GM23338 (cell line): ENCODE measurements at regions not wholly inside any gene's neighbourhood (a gene's known extent, or its start where the extent isn't known, plus 50 kb on each side); places are given as distances from the start of the nearest gene placed in this dataset.

Source experiments
- ATAC-seq: fragments of 200-7000 bp; cut with Tn5 transposase; 3 replicates; pipeline ENCODE4 v1.9.1; 2020
- DNase-seq: peaks from one replicate; pipeline ENCODE4 v3.0.0-alpha.2; 2015; ENCODE audit warnings: low spot score
- H2AFZ ChIP-seq: fragments of 200-600 bp; sonication (generic); 2 replicates; pipeline ENCODE4 v1.8.0; 2016; ENCODE audit warnings: antibody characterized with exemption, mild to moderate bottlenecking, moderate library complexity
- H3F3A ChIP-seq: fragments of 200-600 bp; sonication (generic); replicated peaks from 2 replicates; pipeline ENCODE4 v1.8.0; 2017; ENCODE audit warnings: antibody characterized with exemption, mixed run types, low read depth
- H3K27ac ChIP-seq: fragments of 200-600 bp; sonication (generic); 2 replicates; pipeline ENCODE4 v1.6.1; 2016; ENCODE audit warnings: low read depth
- H3K27me3 ChIP-seq: fragments of 200-600 bp; sonication (generic); 2 replicates; pipeline ENCODE4 v1.8.0; 2016; ENCODE audit warnings: mild to moderate bottlenecking, mixed run types, moderate library complexity; ENCODE audit not compliant: insufficient read depth
- H3K36me3 ChIP-seq: fragments of 200-600 bp; sonication (generic); 2 replicates; pipeline ENCODE4 v1.8.0; 2016; ENCODE audit warnings: mild to moderate bottlenecking; ENCODE audit not compliant: insufficient read depth
- H3K4me1 ChIP-seq: fragments of 200-600 bp; sonication (generic); 2 replicates; pipeline ENCODE4 v1.8.0; 2016; ENCODE audit warnings: mild to moderate bottlenecking, moderate library complexity; ENCODE audit not compliant: insufficient read depth
- H3K4me2 ChIP-seq: fragments of 200-600 bp; sonication (generic); 2 replicates; pipeline ENCODE4 v1.7.1; 2017; ENCODE audit warnings: mixed run types
- H3K4me3 ChIP-seq: fragments of 200-600 bp; sonication (generic); 2 replicates; pipeline ENCODE4 v1.6.1; 2016; ENCODE audit warnings: mixed run types
- H3K79me2 ChIP-seq: fragments of 200-600 bp; sonication (generic); replicated peaks from 2 replicates; pipeline ENCODE4 v1.8.0; 2017; ENCODE audit warnings: mild to moderate bottlenecking; ENCODE audit not compliant: insufficient read depth
- H3K9me2 ChIP-seq: fragments of 200-600 bp; sonication (generic); 2 replicates; pipeline ENCODE4 v1.8.0; 2017; ENCODE audit not compliant: insufficient read depth
- H4K20me1 ChIP-seq: fragments of 200-600 bp; sonication (generic); replicated peaks from 2 replicates; pipeline ENCODE4 v1.8.0; 2017; ENCODE audit warnings: mild to moderate bottlenecking; ENCODE audit not compliant: insufficient read depth
- H3K27ac Mint-ChIP-seq: 2 replicates; pipeline ENCODE4 v1.8.0; 2020; ENCODE audit warnings: inconsistent platforms, mild to moderate bottlenecking, moderate library complexity, mixed read lengths
- H3K27me3 Mint-ChIP-seq: 3 replicates; pipeline ENCODE4 v1.8.0; 2022; ENCODE audit warnings: low read depth, mild to moderate bottlenecking, moderate library complexity, mixed read lengths, inconsistent platforms; ENCODE audit not compliant: insufficient read depth, poor library complexity
- H3K36me3 Mint-ChIP-seq: 3 replicates; pipeline ENCODE4 v1.8.0; 2021; ENCODE audit warnings: low read depth, mild to moderate bottlenecking, inconsistent platforms, moderate library complexity, mixed read lengths
- H3K4me1 Mint-ChIP-seq: 3 replicates; pipeline ENCODE4 v1.8.0; 2020; ENCODE audit warnings: mild to moderate bottlenecking, inconsistent platforms, mixed read lengths
- H3K4me3 Mint-ChIP-seq: 3 replicates; pipeline ENCODE4 v1.8.0; 2021; ENCODE audit warnings: moderate library complexity, mild to moderate bottlenecking, inconsistent platforms, mixed read lengths
- H3K9me3 Mint-ChIP-seq: 3 replicates; pipeline ENCODE4 v1.8.0; 2020; ENCODE audit warnings: moderate library complexity, mild to moderate bottlenecking, inconsistent platforms, mixed read lengths
- CREB1 ChIP-seq: fragments of 250-450 bp; sonication (Bioruptor Pico); IDR thresholded peaks from 2 replicates; pipeline ENCODE4 v1.5.0; 2020; ENCODE audit warnings: low read depth, mild to moderate bottlenecking, moderate library complexity
- CTCF ChIP-seq, 2 experiments: fragments of 200-600 bp in 1 of 2; sonication (generic) in 1 of 2; conservative IDR thresholded peaks; 2 replicates each; pipeline versions ENCODE4 v1.5.1 to v1.6.1; 2016 to 2017; ENCODE audit warnings: antibody characterized with exemption in 2 of 2, low read depth in 2 of 2, mild to moderate bottlenecking in 2 of 2, moderate library complexity in 1 of 2
- ETS1 ChIP-seq: IDR thresholded peaks from 2 replicates; pipeline ENCODE4 v1.6.1; 2016; ENCODE audit warnings: antibody characterized with exemption
- EZH2 ChIP-seq: fragments of 200-600 bp; sonication (generic); IDR thresholded peaks from one replicate; pipeline ENCODE4 v1.8.0; 2017; ENCODE audit warnings: antibody characterized with exemption, mild to moderate bottlenecking, low read depth; ENCODE audit not compliant: unreplicated experiment
- EZH2phosphoT487 ChIP-seq: fragments of 200-600 bp; sonication (generic); IDR thresholded peaks from one replicate; pipeline ENCODE4 v1.8.1; 2018; ENCODE audit warnings: antibody characterized with exemption; ENCODE audit not compliant: unreplicated experiment
- NANOG ChIP-seq: IDR thresholded peaks from 2 replicates; pipeline ENCODE4 v1.6.1; 2016; ENCODE audit warnings: antibody characterized with exemption, borderline replicate concordance
- POLR2AphosphoS5 ChIP-seq: IDR thresholded peaks from 2 replicates; pipeline ENCODE4 v1.6.1; 2016; ENCODE audit warnings: antibody characterized with exemption, low read depth
- STAT1 ChIP-seq: IDR thresholded peaks from one replicate; pipeline ENCODE4 v1.6.1; 2016; ENCODE audit warnings: antibody characterized with exemption; ENCODE audit not compliant: unreplicated experiment
- ZNF331 ChIP-seq: fragments of 250-450 bp; sonication (Bioruptor Pico); IDR thresholded peaks from 2 replicates; pipeline ENCODE4 v1.5.0; 2020; ENCODE audit warnings: low read depth, mild to moderate bottlenecking, moderate library complexity
- ZNF462 ChIP-seq: fragments of 250-450 bp; sonication (Bioruptor Pico); IDR thresholded peaks from 2 replicates; pipeline ENCODE4 v1.5.0; 2020; ENCODE audit warnings: mild to moderate bottlenecking, moderate library complexity

- TF ChIP-seq CTCF (conservative IDR thresholded peaks at IDR 0.05; ENCODE audit: low read depth in 2 of 2) (no peak), NANOG (no peak), EZH2phosphoT487 (no peak)
Observed at GRCh38 chr5:157934600-157934999, 75.7 kb upstream of the CLINT1 start (continued).

- Mint-ChIP-seq H3K4me3 (no peak overlapping the region), H3K4me1 (no peaks in the 10 kb centered on the region; the same call in 2 of the 3 replicates), H3K9me3 (no peaks in the 10 kb centered on the region), H3K27ac (0 out of 2 replicates have a peak overlapping the region, but pooled peaks have one; percentile 18), H3K27me3 (peaks cover 2% of the 10 kb centered on the region), H3K36me3 (no peaks in the 10 kb centered on the region)
- Histone ChIP-seq H3K27ac (no peak overlapping the region), H4K20me1 (no peaks in the 10 kb centered on the region), H3K27me3 (no peaks in the 10 kb centered on the region), H3K4me1 (no peaks in the 10 kb centered on the region), H3K79me2 (no peaks in the 10 kb centered on the region), H2AFZ (0 out of 2 replicates have a peak overlapping the region, but pooled peaks have one; percentile 7), H3F3A (no peaks in the 10 kb centered on the region), H3K9me2 (0 out of 2 replicates have a peak, but pooled peaks cover 3% of the 10 kb centered on the region), H3K4me3 (no peak overlapping the region), H3K4me2 (no peak overlapping the region), H3K36me3 (no peaks in the 10 kb centered on the region)
- ATAC-seq (no peak), DNase-seq (no peak)
- TF ChIP-seq NANOG (no peak), ETS1 (no peak), EZH2 (no peak), ZNF331 (no peak), ZNF462 (CRISPR knock-in tag) (no peak), STAT1 (no peak), EZH2phosphoT487 (no peak), POLR2AphosphoS5 (no peak), CREB1 (CRISPR knock-in tag) (no peak)
Observed at GRCh38 chr5:157933005-157933404, 74.1 kb upstream of the CLINT1 start.
